Spleen (tissue), 11 donors: ENCODE measurements at regions not wholly inside any gene's neighbourhood (a gene's known extent, or its start where the extent isn't known, plus 50 kb on each side); places are given as distances from the start of the nearest gene placed in this dataset.

Experiments
- DNase-seq: peaks from one replicate; pipeline ENCODE4 v3.0.0-alpha.2; 2020
- H3K27ac ChIP-seq, 8 donors: fragments of 200-600 bp; sonication (generic) in 7 of 8; 1 replicate in 4 of 8; 2 replicates in 4 of 8; pipeline versions ENCODE4 v1.5.0 to v1.8.0; 2016 to 2021; ENCODE audit warnings: inconsistent platforms in 4 of 8, mild to moderate bottlenecking in 4 of 8, moderate library complexity in 1 of 8
- H3K27me3 ChIP-seq, 7 donors: fragments of 200-600 bp; sonication (generic) in 6 of 7; replicated peaks in 1 of 7; 1 replicate in 4 of 7; 2 replicates in 3 of 7; pipeline versions ENCODE4 v1.5.0 to v1.8.0; 2016 to 2021; ENCODE audit warnings: inconsistent platforms in 3 of 7, mild to moderate bottlenecking in 1 of 7
- H3K36me3 ChIP-seq, 6 donors: fragments of 200-600 bp; sonication (generic) in 5 of 6; 1 replicate in 4 of 6; 2 replicates in 2 of 6; pipeline versions ENCODE4 v1.5.0 to v1.8.0; 2016 to 2021; ENCODE audit warnings: inconsistent platforms in 2 of 6
- H3K4me1 ChIP-seq, 6 donors: fragments of 200-600 bp; sonication (generic) in 5 of 6; 1 replicate in 3 of 6; 2 replicates in 3 of 6; pipeline versions ENCODE4 v1.5.0 to v1.8.0; 2016 to 2021; ENCODE audit warnings: inconsistent platforms in 3 of 6
- H3K4me3 ChIP-seq, 8 donors: fragments of 200-600 bp; sonication (generic) in 7 of 8; 1 replicate in 4 of 8; 2 replicates in 4 of 8; pipeline versions ENCODE4 v1.5.0 to v1.8.0; 2016 to 2021; ENCODE audit warnings: inconsistent platforms in 4 of 8, mild to moderate bottlenecking in 4 of 8, moderate library complexity in 2 of 8
- H3K9me3 ChIP-seq, 8 donors: fragments of 200-600 bp; sonication (generic) in 7 of 8; 1 replicate in 4 of 8; 2 replicates in 4 of 8; pipeline versions ENCODE4 v1.5.0 to v1.8.0; 2016 to 2021; ENCODE audit warnings: inconsistent platforms in 4 of 8
- POLR2A ChIP-seq, 3 donors: fragments of 450-650 bp; IDR thresholded peaks; one replicate each; pipeline ENCODE4 v1.5.1; 2017; ENCODE audit warnings: antibody characterized with exemption in 3 of 3, mild to moderate bottlenecking in 1 of 3
- POLR2AphosphoS5 ChIP-seq, 3 donors: sonication (generic); formaldehyde crosslinking; IDR thresholded peaks; one replicate each; pipeline ENCODE4 v1.5.1; 2017; ENCODE audit warnings: antibody characterized with exemption in 3 of 3
- WGBS, 5 donors: extraction: QIAGEN DNeasy Blood & Tissue Kit in 3 of 5; methylation state at CpG; one replicate each; pipeline versions ENCODE4 v1.1.5 to v1.1.7; 2013 to 2018; 5-methylcytosine and 5-hydroxymethylcytosine counted together
- intact Hi-C: fragments of 100-400 bp; cut with DNase I; formaldehyde crosslinking; loops from one replicate; pipeline ENCODE4 v1.15.0; 2023; ENCODE audit warnings: low total_unique reads
- TF ChIP-seq, protein P1 (sequence below), 11 experiments: fragments of 200-600 bp in 7 of 11; fragments of 450-650 bp in 4 of 11; sonication (generic) in 4 of 11; IDR thresholded peaks in 8 of 11; conservative IDR thresholded peaks in 3 of 11; 1 replicate in 7 of 11; 2 replicates in 4 of 11; pipeline versions ENCODE4 v1.4.0 to v1.8.0; 2016 to 2021; ENCODE audit warnings: antibody characterized with exemption in 11 of 11, inconsistent platforms in 4 of 11, mild to moderate bottlenecking in 1 of 11
- donor health status: healthy with polysubstance abuse.
- donor health status: DM: no; HTN: no; CAD: no; lungs with moderate emphysema.
- donor health status: DM: no; HTN: no; CAD: no.
- donor health status: Bipolar disorder and iron deficiency.
- donor health status: healthy.
- donor health status: DM: no; HTN: no; CAD: no.
- donor health status: DM: yes; HTN: yes; CAD: no.

GRCh38 chr6:156250593-156250992 is 526.6 kb upstream of the ARID1B start:
- Histone ChIP-seq H3K4me3 (no peak overlapping the region), H3K9me3 (no peaks in the 10 kb centered on the region), H3K27me3 (no peaks in the 10 kb centered on the region), H3K36me3 (no peaks in the 10 kb centered on the region), H3K27ac (no peak overlapping the region), H3K4me1 (peaks cover 0 to 6% (median 0%) of the 10 kb centered on the region in 6 donors)
- TF ChIP-seq POLR2A (IDR thresholded peaks at IDR 0.05), result no peak
- TF ChIP-seq, protein P1, sequence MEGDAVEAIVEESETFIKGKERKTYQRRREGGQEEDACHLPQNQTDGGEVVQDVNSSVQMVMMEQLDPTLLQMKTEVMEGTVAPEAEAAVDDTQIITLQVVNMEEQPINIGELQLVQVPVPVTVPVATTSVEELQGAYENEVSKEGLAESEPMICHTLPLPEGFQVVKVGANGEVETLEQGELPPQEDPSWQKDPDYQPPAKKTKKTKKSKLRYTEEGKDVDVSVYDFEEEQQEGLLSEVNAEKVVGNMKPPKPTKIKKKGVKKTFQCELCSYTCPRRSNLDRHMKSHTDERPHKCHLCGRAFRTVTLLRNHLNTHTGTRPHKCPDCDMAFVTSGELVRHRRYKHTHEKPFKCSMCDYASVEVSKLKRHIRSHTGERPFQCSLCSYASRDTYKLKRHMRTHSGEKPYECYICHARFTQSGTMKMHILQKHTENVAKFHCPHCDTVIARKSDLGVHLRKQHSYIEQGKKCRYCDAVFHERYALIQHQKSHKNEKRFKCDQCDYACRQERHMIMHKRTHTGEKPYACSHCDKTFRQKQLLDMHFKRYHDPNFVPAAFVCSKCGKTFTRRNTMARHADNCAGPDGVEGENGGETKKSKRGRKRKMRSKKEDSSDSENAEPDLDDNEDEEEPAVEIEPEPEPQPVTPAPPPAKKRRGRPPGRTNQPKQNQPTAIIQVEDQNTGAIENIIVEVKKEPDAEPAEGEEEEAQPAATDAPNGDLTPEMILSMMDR (IDR thresholded peaks at IDR 0.05 in 8 of 11, conservative IDR thresholded peaks at IDR 0.05 in 3 of 11), result no peak
- no peak for TF ChIP-seq POLR2AphosphoS5 (IDR thresholded peaks at IDR 0.05)
- DNase-seq, result no peak
- intact Hi-C loops, result no loop called here
- 65 to 78% (median 73%) methylated on average over 5 of the region's 5 CpGs for WGBS, 5 donors

DNA sequence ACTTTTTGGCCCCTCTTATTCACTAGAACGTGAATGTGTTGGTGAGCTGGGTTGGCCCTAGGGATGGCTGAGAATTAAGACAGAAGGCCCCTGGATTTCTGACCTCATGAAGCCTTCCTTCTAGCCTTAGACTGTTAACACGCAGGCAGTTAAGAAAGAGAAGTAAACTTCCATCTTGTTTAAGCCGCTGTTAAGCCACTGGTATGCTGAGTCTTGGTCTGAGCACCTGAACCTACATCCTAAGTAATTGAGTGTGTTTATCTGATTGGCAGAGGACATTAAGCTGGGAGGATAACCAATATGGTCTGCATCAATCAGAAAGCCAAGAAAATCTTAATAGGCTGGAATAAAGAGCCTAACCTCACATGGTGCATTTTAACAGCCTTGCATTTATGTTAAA is 535.0 kb upstream of the ARID1B start:
- WGBS, 5 donors, result 91 to 96% (median 93%) methylated on average over 3 of the region's 3 CpGs

GRCh38 chr6:156231026-156231765 is 546.0 kb upstream of the ARID1B start:
- Histone ChIP-seq H3K27ac (no peak overlapping the region), H3K4me3 (no peak overlapping the region), H3K9me3 (peaks cover 0 to 3% (median 0%) of the 10 kb centered on the region in 8 donors), H3K4me1 (no peaks in the 10 kb centered on the region), H3K36me3 (no peaks in the 10 kb centered on the region), H3K27me3 (no peaks in the 10 kb centered on the region)
- DNase-seq, result no peak
- 56 to 75% (median 66%) methylated on average over 10 of the region's 10 CpGs for WGBS, 5 donors
- intact Hi-C loops, result no loop called here
- TF ChIP-seq, protein P1 (IDR thresholded peaks at IDR 0.05 in 8 of 11, conservative IDR thresholded peaks at IDR 0.05 in 3 of 11), result no peak
- no peak for TF ChIP-seq POLR2AphosphoS5 (IDR thresholded peaks at IDR 0.05)
- no peak for TF ChIP-seq POLR2A (IDR thresholded peaks at IDR 0.05)

More for the DNA sequence above, 535.0 kb upstream of the ARID1B start:
- Histone ChIP-seq H3K27me3 (no peaks in the 10 kb centered on the region), H3K4me3 (no peak overlapping the region), H3K27ac (no peak overlapping the region), H3K9me3 (no peaks in the 10 kb centered on the region), H3K4me1 (no peaks in the 10 kb centered on the region), H3K36me3 (no peaks in the 10 kb centered on the region)
- TF ChIP-seq POLR2A (IDR thresholded peaks at IDR 0.05) (no peak), POLR2AphosphoS5 (IDR thresholded peaks at IDR 0.05) (no peak)
- TF ChIP-seq, protein P1 (IDR thresholded peaks at IDR 0.05 in 8 of 11, conservative IDR thresholded peaks at IDR 0.05 in 3 of 11), result no peak
- intact Hi-C loops, result no loop called here
- DNase-seq, result no peak

DNA sequence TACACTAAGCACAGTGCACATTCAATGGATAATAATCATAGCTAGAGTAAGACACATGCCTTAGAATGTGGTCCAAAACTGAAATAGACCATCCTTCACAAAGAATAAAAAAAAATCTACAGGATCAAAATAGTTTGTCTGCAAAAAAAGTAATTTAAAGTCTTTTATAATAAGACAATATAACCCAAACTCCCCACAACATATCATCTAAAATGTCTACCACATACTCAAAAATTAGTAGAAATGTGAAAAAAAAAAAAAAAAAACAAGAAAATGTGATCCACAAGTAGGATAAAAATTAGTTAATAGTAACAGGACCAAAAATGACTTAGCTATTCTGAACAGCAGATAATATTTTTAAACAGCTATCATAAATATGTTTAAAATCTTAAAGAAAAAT is 557.2 kb upstream of the ARID1B start:
- Histone ChIP-seq H3K36me3 (no peaks in the 10 kb centered on the region), H3K9me3 (peaks cover 0 to 25% (median 6%) of the 10 kb centered on the region in 8 donors), H3K27me3 (no peaks in the 10 kb centered on the region), H3K27ac (no peak overlapping the region), H3K4me3 (no peak overlapping the region), H3K4me1 (no peaks in the 10 kb centered on the region)
- no peak for DNase-seq
- TF ChIP-seq POLR2A (IDR thresholded peaks at IDR 0.05) (no peak), POLR2AphosphoS5 (IDR thresholded peaks at IDR 0.05) (no peak)
- TF ChIP-seq, protein P1 (IDR thresholded peaks at IDR 0.05 in 8 of 11, conservative IDR thresholded peaks at IDR 0.05 in 3 of 11), result no peak
- intact Hi-C loops, result no loop called here
